ENCODE measurements at regions not wholly inside any gene's neighbourhood (a gene's known extent, or its start where the extent isn't known, plus 50 kb on each side); places are given as distances from the start of the nearest gene placed in this dataset.

- Histone ChIP-seq H3K4me1 (ENCODE audit: control insufficient read depth in 2 of 2, insufficient read depth in 1 of 2, low read depth in 1 of 2, low read length in 2 of 2) (no peaks in the 10 kb centered on the region), H2AK5ac (ENCODE audit: low read depth, low read length) (no peak overlapping the region), H3K27me3 (ENCODE audit: control insufficient read depth in 3 of 3, insufficient read depth in 3 of 3, low read depth in 1 of 3, low read length in 3 of 3) (no peaks in the 10 kb centered on the region), H2BK120ac (ENCODE audit: low read depth, low read length) (no peak overlapping the region), H3K27ac (replicated peaks; ENCODE audit: low read length) (no peak overlapping the region), H2BK12ac (ENCODE audit: low read length) (no peak overlapping the region), H3K36me3 (replicated peaks in 1 of 2; ENCODE audit: control insufficient read depth in 2 of 2, insufficient read depth in 2 of 2, low read length in 2 of 2) (no peaks in the 10 kb centered on the region), H4K91ac (ENCODE audit: low read depth, low read length, poor library complexity) (no peak overlapping the region), H3K4me3 (ENCODE audit: low read length in 2 of 2) (no peak overlapping the region), H3K4me2 (ENCODE audit: insufficient read depth, low read length, poor library complexity, severe bottlenecking) (no peak overlapping the region), H3K9me3 (replicated peaks in 1 of 2; ENCODE audit: control insufficient read depth in 2 of 2, insufficient read depth in 1 of 2, low read depth in 1 of 2, low read length in 2 of 2) (peaks cover 0 to 1% of the 10 kb centered on the region in 2 donors), H2BK5ac (ENCODE audit: low read length) (no peak overlapping the region), H2BK15ac (ENCODE audit: low read length) (no peak overlapping the region), H3K23ac (ENCODE audit: low read depth, low read length, poor library complexity) (peak overlapping the region; percentile 53), H3K79me1 (ENCODE audit: low read depth, low read length) (no peaks in the 10 kb centered on the region), H4K8ac (ENCODE audit: low read depth, low read length) (no peak overlapping the region), H3K18ac (ENCODE audit: low read length) (peak overlapping the region; percentile 48), H2AFZ (ENCODE audit: low read length) (no peak overlapping the region), H3K14ac (ENCODE audit: low read length) (no peak overlapping the region), H3K4ac (ENCODE audit: low read length) (no peak overlapping the region), H3K9ac (ENCODE audit: low read depth, low read length, poor library complexity) (no peak overlapping the region)
- DNase-seq (ENCODE audit: low spot score): no peak
- WGBS, 2 donors (ENCODE audit: extremely low coverage in 2 of 2, insufficient read length in 2 of 2, insufficient replicate concordance in 1 of 2): no CpG with 5 or more reads among the region's 13 CpGs
These were observed 67.1 kb upstream of the DUSP5 start for GRCh38 chr10:110430340-110431273.

GRCh38 chr10:110431659-110432058, 66.0 kb upstream of the DUSP5 start:
- Histone ChIP-seq H3K18ac (ENCODE audit: low read length) (no peak overlapping the region), H2AFZ (ENCODE audit: low read length) (no peak overlapping the region), H3K9me3 (replicated peaks in 1 of 2; ENCODE audit: control insufficient read depth in 2 of 2, insufficient read depth in 1 of 2, low read depth in 1 of 2, low read length in 2 of 2) (peaks cover 0 to 1% of the 10 kb centered on the region in 2 donors), H3K4me1 (ENCODE audit: control insufficient read depth in 2 of 2, insufficient read depth in 1 of 2, low read depth in 1 of 2, low read length in 2 of 2) (no peaks in the 10 kb centered on the region), H3K27ac (replicated peaks; ENCODE audit: low read length) (no peak overlapping the region), H3K79me1 (ENCODE audit: low read depth, low read length) (no peaks in the 10 kb centered on the region), H2BK5ac (ENCODE audit: low read length) (no peak overlapping the region), H3K9ac (ENCODE audit: low read depth, low read length, poor library complexity) (no peak overlapping the region), H4K91ac (ENCODE audit: low read depth, low read length, poor library complexity) (no peak overlapping the region), H3K27me3 (ENCODE audit: control insufficient read depth in 3 of 3, insufficient read depth in 3 of 3, low read depth in 1 of 3, low read length in 3 of 3) (no peaks in the 10 kb centered on the region), H3K36me3 (replicated peaks in 1 of 2; ENCODE audit: control insufficient read depth in 2 of 2, insufficient read depth in 2 of 2, low read length in 2 of 2) (no peaks in the 10 kb centered on the region), H2BK15ac (ENCODE audit: low read length) (no peak overlapping the region), H3K23ac (ENCODE audit: low read depth, low read length, poor library complexity) (no peak overlapping the region), H3K4me3 (ENCODE audit: low read length in 2 of 2) (no peak overlapping the region), H3K4me2 (ENCODE audit: insufficient read depth, low read length, poor library complexity, severe bottlenecking) (no peak overlapping the region), H2BK120ac (ENCODE audit: low read depth, low read length) (peak overlapping the region; percentile 0), H2BK12ac (ENCODE audit: low read length) (no peak overlapping the region), H2AK5ac (ENCODE audit: low read depth, low read length) (no peak overlapping the region), H4K8ac (ENCODE audit: low read depth, low read length) (no peak overlapping the region), H3K4ac (ENCODE audit: low read length) (no peak overlapping the region), H3K14ac (ENCODE audit: low read length) (no peak overlapping the region)
- no peak for DNase-seq (ENCODE audit: low spot score)
- WGBS, 2 donors (ENCODE audit: extremely low coverage in 2 of 2, insufficient read length in 2 of 2, insufficient replicate concordance in 1 of 2): no CpG with 5 or more reads among the region's 7 CpGs

GRCh38 chr10:110432084-110432483, 65.6 kb upstream of the DUSP5 start:
- H3K27me3 ChIP-seq (ENCODE audit: control insufficient read depth in 3 of 3, insufficient read depth in 3 of 3, low read depth in 1 of 3, low read length in 3 of 3): no peaks in the 10 kb centered on the region
- no peak overlapping the region for H2AFZ ChIP-seq (ENCODE audit: low read length)
- no peak overlapping the region for H3K27ac ChIP-seq (replicated peaks; ENCODE audit: low read length)
- no peak overlapping the region for H3K4me3 ChIP-seq (ENCODE audit: low read length in 2 of 2)
- H2BK120ac ChIP-seq (ENCODE audit: low read depth, low read length): no peak overlapping the region
- H3K36me3 ChIP-seq (replicated peaks in 1 of 2; ENCODE audit: control insufficient read depth in 2 of 2, insufficient read depth in 2 of 2, low read length in 2 of 2): no peaks in the 10 kb centered on the region
- peak overlapping the region; percentile 69 for H3K18ac ChIP-seq (ENCODE audit: low read length)
- WGBS, 2 donors (ENCODE audit: extremely low coverage in 2 of 2, insufficient read length in 2 of 2, insufficient replicate concordance in 1 of 2): no CpG with 5 or more reads among the region's 4 CpGs
- peaks cover 0 to 1% of the 10 kb centered on the region in 2 donors for H3K9me3 ChIP-seq (replicated peaks in 1 of 2; ENCODE audit: control insufficient read depth in 2 of 2, insufficient read depth in 1 of 2, low read depth in 1 of 2, low read length in 2 of 2)
- H3K79me1 ChIP-seq (ENCODE audit: low read depth, low read length): no peaks in the 10 kb centered on the region
- H3K23ac ChIP-seq (ENCODE audit: low read depth, low read length, poor library complexity): no peak overlapping the region
- H3K9ac ChIP-seq (ENCODE audit: low read depth, low read length, poor library complexity): no peak overlapping the region
- H4K91ac ChIP-seq (ENCODE audit: low read depth, low read length, poor library complexity): no peak overlapping the region
- H2BK12ac ChIP-seq (ENCODE audit: low read length): no peak overlapping the region
- no peak overlapping the region for H2BK15ac ChIP-seq (ENCODE audit: low read length)
- no peak for DNase-seq (ENCODE audit: low spot score)
- H3K4me2 ChIP-seq (ENCODE audit: insufficient read depth, low read length, poor library complexity, severe bottlenecking): no peak overlapping the region
- no peak overlapping the region for H3K14ac ChIP-seq (ENCODE audit: low read length)
- peak overlapping the region; percentile 61 for H3K4ac ChIP-seq (ENCODE audit: low read length)
- H2BK5ac ChIP-seq (ENCODE audit: low read length): no peak overlapping the region
- no peak overlapping the region for H4K8ac ChIP-seq (ENCODE audit: low read depth, low read length)
- no peaks in the 10 kb centered on the region for H3K4me1 ChIP-seq (ENCODE audit: control insufficient read depth in 2 of 2, insufficient read depth in 1 of 2, low read depth in 1 of 2, low read length in 2 of 2)
- H2AK5ac ChIP-seq (ENCODE audit: low read depth, low read length): no peak overlapping the region

DNA sequence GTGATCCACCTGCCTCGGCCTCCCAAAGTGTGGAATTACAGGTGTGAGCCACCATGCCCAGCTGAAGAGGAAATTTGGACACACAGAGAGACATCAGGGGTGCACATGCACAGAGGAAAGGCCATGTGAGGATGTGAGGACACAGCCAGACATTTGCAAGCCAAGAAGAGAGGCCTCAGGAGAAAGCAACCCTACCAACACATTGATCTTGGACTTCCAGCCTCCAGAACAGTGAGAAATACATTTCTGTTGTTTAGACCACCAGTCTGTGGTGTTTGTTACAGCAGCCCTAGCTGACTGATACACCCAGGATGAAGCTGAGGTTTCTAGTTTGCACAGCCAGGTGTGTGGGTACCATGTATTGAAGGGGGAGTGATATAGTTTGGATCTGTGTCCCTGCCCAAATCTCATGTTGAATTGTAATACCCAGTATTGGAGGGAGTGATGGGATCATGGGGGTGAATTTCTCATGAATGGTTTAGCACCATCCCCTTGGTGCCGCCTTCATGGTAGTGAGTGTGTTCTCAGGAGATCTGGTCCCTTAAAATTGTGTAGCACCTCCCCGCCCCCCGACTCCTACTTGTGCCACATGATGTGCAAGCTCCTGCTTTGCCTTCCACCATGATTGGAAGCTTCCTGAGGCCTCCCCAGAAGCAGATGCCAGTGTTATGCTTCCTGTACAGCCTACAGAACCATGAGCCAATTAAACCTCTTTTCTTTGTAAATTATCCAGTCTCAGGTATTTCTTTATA, 64.7 kb upstream of the DUSP5 start:
- Histone ChIP-seq H3K4me3 (ENCODE audit: low read length in 2 of 2) (no peak overlapping the region), H2AK5ac (ENCODE audit: low read depth, low read length) (no peak overlapping the region), H3K9me3 (replicated peaks in 1 of 2; ENCODE audit: control insufficient read depth in 2 of 2, insufficient read depth in 1 of 2, low read depth in 1 of 2, low read length in 2 of 2) (peaks cover 0 to 1% of the 10 kb centered on the region in 2 donors), H3K27ac (replicated peaks; ENCODE audit: low read length) (no peak overlapping the region), H3K18ac (ENCODE audit: low read length) (no peak overlapping the region), H2BK12ac (ENCODE audit: low read length) (no peak overlapping the region), H4K91ac (ENCODE audit: low read depth, low read length, poor library complexity) (no peak overlapping the region), H3K79me1 (ENCODE audit: low read depth, low read length) (peaks cover under 1% of the 10 kb centered on the region), H3K4me1 (ENCODE audit: control insufficient read depth in 2 of 2, insufficient read depth in 1 of 2, low read depth in 1 of 2, low read length in 2 of 2) (no peaks in the 10 kb centered on the region), H3K9ac (ENCODE audit: low read depth, low read length, poor library complexity) (no peak overlapping the region), H3K36me3 (replicated peaks in 1 of 2; ENCODE audit: control insufficient read depth in 2 of 2, insufficient read depth in 2 of 2, low read length in 2 of 2) (no peaks in the 10 kb centered on the region), H2BK120ac (ENCODE audit: low read depth, low read length) (no peak overlapping the region), H3K14ac (ENCODE audit: low read length) (no peak overlapping the region), H3K4me2 (ENCODE audit: insufficient read depth, low read length, poor library complexity, severe bottlenecking) (no peak overlapping the region), H4K8ac (ENCODE audit: low read depth, low read length) (no peak overlapping the region), H2BK15ac (ENCODE audit: low read length) (no peak overlapping the region), H3K4ac (ENCODE audit: low read length) (no peak overlapping the region), H3K23ac (ENCODE audit: low read depth, low read length, poor library complexity) (no peak overlapping the region), H2BK5ac (ENCODE audit: low read length) (no peak overlapping the region), H3K27me3 (ENCODE audit: control insufficient read depth in 3 of 3, insufficient read depth in 3 of 3, low read depth in 1 of 3, low read length in 3 of 3) (no peaks in the 10 kb centered on the region), H2AFZ (ENCODE audit: low read length) (no peak overlapping the region)
- WGBS, 2 donors (ENCODE audit: extremely low coverage in 2 of 2, insufficient read length in 2 of 2, insufficient replicate concordance in 1 of 2): no CpG with 5 or more reads among the region's 4 CpGs
- no peak for DNase-seq (ENCODE audit: low spot score)

Measured in neuronal stem cell (in vitro differentiated cells).